ENCODE measurements at regions not wholly inside any gene's neighbourhood (a gene's known extent, or its start where the extent isn't known, plus 50 kb on each side); places are given as distances from the start of the nearest gene placed in this dataset.
"Not testable (repeated sequence)": the region's sequence is repeated elsewhere in the genome, so short reads cannot be mapped to it uniquely, and the experiment has no call there.

DNA sequence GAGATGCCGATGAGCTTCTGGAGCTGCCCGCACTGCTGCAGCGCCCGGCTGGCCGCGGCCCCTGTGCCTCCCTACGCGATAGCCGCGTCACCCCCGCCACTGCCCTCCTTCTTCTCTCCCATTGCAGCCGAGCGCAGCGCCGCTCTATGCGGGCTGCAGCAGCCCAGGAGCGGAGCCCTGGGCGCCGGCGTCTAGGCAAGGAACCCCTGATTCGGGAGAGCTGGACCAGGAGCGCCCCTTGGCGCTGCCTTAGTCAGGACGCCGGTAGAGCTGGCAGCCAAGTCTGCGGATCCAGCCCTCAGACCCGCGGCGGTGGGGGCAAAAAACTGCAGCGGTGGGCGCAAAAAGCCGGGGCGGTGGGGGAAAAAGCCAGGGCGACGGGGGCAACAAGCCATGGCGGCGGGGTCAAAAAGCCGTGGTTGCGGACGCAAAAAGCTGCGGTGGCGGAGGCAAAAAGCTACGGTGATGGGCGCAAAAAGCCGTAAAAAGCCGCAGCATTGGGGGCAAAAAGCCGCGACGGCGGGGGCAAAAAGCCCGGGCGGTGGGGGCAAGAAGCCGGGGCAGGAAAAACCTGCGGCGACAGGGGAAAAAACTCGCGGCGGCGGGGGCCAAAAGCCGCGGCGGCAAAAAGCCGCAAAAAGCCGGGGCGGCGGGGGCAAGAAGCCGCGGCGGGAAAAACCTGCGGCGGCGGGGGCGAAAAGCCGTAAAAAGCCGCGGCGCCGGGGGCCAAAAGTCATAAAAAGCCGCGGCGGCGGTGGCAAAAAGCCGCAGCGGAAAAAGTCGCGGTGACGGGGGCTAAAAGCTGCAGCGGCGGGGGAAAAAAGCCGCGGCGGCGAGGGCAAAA is 1668.6 kb downstream of the RPIA start:
- H3K4me1 ChIP-seq (ENCODE audit: control insufficient read depth in 3 of 3, insufficient read depth in 2 of 3, low read depth in 1 of 3, low read length in 2 of 3); DNase-seq; H3K9me3 ChIP-seq (ENCODE audit: control insufficient read depth in 2 of 2, insufficient read depth in 1 of 2, low read depth in 1 of 2, low read length in 1 of 2); H3K27me3 ChIP-seq (ENCODE audit: control insufficient read depth in 3 of 3, insufficient read depth in 3 of 3, low read length in 3 of 3); H3K36me3 ChIP-seq (ENCODE audit: control insufficient read depth in 3 of 3, insufficient read depth in 2 of 3, low read depth in 1 of 3, low read length in 3 of 3); FAIRE-seq; H3K4me3 ChIP-seq (ENCODE audit: low read depth in 1 of 3, low read length in 3 of 3); H3K27ac ChIP-seq (ENCODE audit: low read depth in 1 of 3, low read length in 2 of 3): not testable (repeated sequence)
- WGBS, 3 donors = 21 to 27% (median 25%) methylated on average over 59 to 68 of the region's 93 CpGs

DNA sequence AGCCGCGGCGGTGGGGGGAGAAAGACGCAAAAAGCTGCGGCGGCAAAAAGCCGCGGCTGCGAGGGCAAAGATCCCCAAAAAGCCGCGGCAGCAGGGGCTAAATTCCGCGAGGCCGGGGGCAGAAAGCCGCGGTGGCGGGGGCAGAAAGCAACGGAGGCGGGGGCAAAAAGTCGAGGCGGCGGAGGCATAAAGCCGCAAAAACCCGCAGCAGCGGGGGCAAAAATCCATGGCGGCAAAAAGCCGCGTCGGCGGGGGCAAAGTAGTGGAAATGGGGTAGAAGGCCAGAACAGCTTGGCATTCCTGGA is 1669.2 kb downstream of the RPIA start:
- H3K4me3 ChIP-seq (ENCODE audit: low read depth in 1 of 3, low read length in 3 of 3); FAIRE-seq; H3K9me3 ChIP-seq (ENCODE audit: control insufficient read depth in 2 of 2, insufficient read depth in 1 of 2, low read depth in 1 of 2, low read length in 1 of 2); H3K27me3 ChIP-seq (ENCODE audit: control insufficient read depth in 3 of 3, insufficient read depth in 3 of 3, low read length in 3 of 3); DNase-seq; H3K27ac ChIP-seq (ENCODE audit: low read depth in 1 of 3, low read length in 2 of 3); H3K4me1 ChIP-seq (ENCODE audit: control insufficient read depth in 3 of 3, insufficient read depth in 2 of 3, low read depth in 1 of 3, low read length in 2 of 3); H3K36me3 ChIP-seq (ENCODE audit: control insufficient read depth in 3 of 3, insufficient read depth in 2 of 3, low read depth in 1 of 3, low read length in 3 of 3): not testable (repeated sequence)
- WGBS, 3 donors = 17 to 30% (median 29%) methylated on average over 24 to 30 of the region's 30 CpGs
